ENCODE measurements at regions not wholly inside any gene's neighbourhood (a gene's known extent, or its start where the extent isn't known, plus 50 kb on each side); places are given as distances from the start of the nearest gene placed in this dataset.

DNA sequence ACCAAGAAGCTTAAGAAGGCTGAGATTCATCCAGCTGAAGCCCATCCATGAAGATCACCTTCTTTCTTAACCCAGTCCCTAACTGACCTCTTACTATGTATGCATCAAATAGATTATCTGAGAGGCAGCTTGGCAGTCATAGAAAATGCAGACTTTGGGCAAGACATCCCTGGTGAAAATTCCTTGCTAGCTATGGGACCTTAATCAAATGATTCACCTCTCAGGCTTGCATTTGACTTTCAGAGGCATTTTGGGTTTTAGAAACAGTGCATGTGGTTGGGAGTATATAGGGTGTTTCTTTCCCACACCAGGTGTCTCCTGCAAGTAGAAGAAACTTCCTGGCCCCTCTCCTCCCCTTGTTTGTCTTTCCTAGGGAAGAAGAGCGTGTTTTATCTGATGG is 188.5 kb upstream of the ISX start:
- intact Hi-C loops (cut with micrococcal nuclease): loop anchor here (10.0 kb wide), 1 partner anchor 57 kb away; no protein-coding TSS in a partner anchor
- H3K4me1 ChIP-seq: peaks cover 3% of the 10 kb centered on the region
- H3K9me3 ChIP-seq (replicated peaks): no peaks in the 10 kb centered on the region
- no peak overlapping the region for H3K4me3 ChIP-seq
- peaks cover 34% of the 10 kb centered on the region for H3K27me3 ChIP-seq (ENCODE audit: low read depth)
- DNase-seq: no peak
- TF ChIP-seq, protein P1, sequence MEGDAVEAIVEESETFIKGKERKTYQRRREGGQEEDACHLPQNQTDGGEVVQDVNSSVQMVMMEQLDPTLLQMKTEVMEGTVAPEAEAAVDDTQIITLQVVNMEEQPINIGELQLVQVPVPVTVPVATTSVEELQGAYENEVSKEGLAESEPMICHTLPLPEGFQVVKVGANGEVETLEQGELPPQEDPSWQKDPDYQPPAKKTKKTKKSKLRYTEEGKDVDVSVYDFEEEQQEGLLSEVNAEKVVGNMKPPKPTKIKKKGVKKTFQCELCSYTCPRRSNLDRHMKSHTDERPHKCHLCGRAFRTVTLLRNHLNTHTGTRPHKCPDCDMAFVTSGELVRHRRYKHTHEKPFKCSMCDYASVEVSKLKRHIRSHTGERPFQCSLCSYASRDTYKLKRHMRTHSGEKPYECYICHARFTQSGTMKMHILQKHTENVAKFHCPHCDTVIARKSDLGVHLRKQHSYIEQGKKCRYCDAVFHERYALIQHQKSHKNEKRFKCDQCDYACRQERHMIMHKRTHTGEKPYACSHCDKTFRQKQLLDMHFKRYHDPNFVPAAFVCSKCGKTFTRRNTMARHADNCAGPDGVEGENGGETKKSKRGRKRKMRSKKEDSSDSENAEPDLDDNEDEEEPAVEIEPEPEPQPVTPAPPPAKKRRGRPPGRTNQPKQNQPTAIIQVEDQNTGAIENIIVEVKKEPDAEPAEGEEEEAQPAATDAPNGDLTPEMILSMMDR (IDR thresholded peaks at IDR 0.05; ENCODE audit: borderline replicate concordance): no peak
- no peaks in the 10 kb centered on the region for H3K36me3 ChIP-seq
- H3K27ac ChIP-seq (replicated peaks): no peak overlapping the region

DNA sequence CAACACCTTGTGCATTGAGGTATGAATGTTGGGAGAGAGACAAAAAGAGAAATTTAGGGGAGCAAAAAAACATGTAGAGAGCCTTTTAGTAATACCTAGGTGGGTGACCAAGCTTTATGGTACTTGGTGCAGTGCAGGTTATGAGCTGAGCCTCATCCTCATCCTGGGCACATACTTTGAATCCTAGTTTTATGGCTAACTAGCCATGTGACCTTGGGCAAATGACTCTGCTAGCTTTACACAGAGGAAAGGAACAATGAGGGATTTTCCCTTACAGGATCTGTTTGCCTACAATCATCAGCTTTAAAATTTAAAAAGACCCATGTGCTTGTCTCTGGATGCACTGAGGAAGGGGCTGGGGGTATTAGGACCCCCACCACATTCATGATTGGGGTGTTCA is 187.8 kb upstream of the ISX start:
- TF ChIP-seq, protein P1 (IDR thresholded peaks at IDR 0.05; ENCODE audit: borderline replicate concordance): no peak
- no peak overlapping the region for H3K4me3 ChIP-seq
- no peak overlapping the region for H3K27ac ChIP-seq (replicated peaks)
- DNase-seq: no peak
- intact Hi-C loops (cut with micrococcal nuclease): loop anchor here (10.0 kb wide), 1 partner anchor 57 kb away; no protein-coding TSS in a partner anchor
- peaks cover 3% of the 10 kb centered on the region for H3K4me1 ChIP-seq
- no peaks in the 10 kb centered on the region for H3K9me3 ChIP-seq (replicated peaks)
- no peaks in the 10 kb centered on the region for H3K36me3 ChIP-seq
- peaks cover 27% of the 10 kb centered on the region for H3K27me3 ChIP-seq (ENCODE audit: low read depth)

DNA sequence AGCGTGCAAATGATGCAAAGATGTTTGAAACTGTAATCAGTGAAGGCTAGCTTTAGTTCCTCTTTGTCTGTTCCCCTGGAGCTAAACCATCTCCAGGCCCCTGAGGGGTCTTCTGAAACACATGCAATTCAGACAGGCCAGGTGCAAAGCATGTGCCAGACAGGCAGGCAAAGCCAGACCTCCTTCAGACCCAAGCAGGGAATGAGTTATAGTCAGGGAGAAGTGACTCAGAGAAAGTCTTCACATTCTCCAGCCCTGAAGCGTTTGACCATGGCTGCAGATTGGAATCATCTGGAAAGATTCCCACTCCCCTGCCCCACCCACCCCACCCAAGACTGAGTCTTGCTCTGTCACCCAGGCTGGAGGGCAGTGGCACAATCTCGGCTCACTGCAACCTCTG is 187.0 kb upstream of the ISX start:
- Histone ChIP-seq H3K4me3 (no peak overlapping the region), H3K27ac (replicated peaks) (no peak overlapping the region), H3K9me3 (replicated peaks) (no peaks in the 10 kb centered on the region), H3K36me3 (no peaks in the 10 kb centered on the region), H3K27me3 (ENCODE audit: low read depth) (peaks cover 20% of the 10 kb centered on the region), H3K4me1 (peaks cover 3% of the 10 kb centered on the region)
- TF ChIP-seq, protein P1 (IDR thresholded peaks at IDR 0.05; ENCODE audit: borderline replicate concordance): no peak
- DNase-seq: no peak
- intact Hi-C loops (cut with micrococcal nuclease): loop anchor here (10.0 kb wide), 1 partner anchor 56 kb away; no protein-coding TSS in a partner anchor

DNA sequence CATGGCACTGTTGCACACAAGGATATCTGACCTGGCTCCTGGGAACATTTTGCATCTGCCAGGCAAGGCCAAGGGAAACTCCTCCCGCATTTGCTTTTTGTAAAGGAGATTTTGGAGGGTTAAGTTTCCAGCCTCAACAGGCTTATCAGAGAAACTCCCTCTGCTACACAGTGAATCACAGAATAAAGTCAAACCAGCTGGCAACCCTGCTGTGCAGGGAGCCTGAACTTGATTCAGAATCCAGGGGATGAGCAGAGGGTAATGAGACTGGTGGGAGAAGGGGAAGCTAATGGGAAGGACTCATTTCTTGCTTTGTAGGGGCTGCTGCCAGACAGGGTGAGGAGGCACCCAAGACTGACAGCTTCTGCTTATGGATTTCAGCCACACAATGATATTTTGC is 185.3 kb upstream of the ISX start:
- TF ChIP-seq, protein P1 (IDR thresholded peaks at IDR 0.05; ENCODE audit: borderline replicate concordance): no peak
- H3K27me3 ChIP-seq (ENCODE audit: low read depth): peaks cover 11% of the 10 kb centered on the region
- no peaks in the 10 kb centered on the region for H3K9me3 ChIP-seq (replicated peaks)
- DNase-seq: no peak
- intact Hi-C loops (cut with micrococcal nuclease): no loop called here
- H3K36me3 ChIP-seq: no peaks in the 10 kb centered on the region
- H3K27ac ChIP-seq (replicated peaks): no peak overlapping the region
- H3K4me3 ChIP-seq: no peak overlapping the region
- no peaks in the 10 kb centered on the region for H3K4me1 ChIP-seq

DNA sequence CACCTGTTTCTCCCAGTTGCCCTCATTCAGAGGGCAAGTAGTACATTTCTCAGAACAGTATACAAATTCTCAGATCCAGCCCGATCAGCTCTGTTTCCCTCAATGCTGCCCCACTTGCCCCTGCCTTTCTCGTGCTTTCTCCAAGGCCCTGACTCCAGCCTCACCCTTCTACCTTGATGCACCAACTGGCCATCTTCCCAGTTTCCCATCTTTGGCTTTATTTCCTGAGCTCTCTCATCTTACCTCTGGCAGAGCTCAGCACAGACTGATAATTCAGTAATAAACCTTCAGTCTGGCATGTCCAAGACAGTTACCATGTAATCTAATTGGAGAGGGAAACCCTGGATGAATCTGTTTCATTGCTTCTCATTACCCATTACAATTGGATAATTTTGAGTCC is 184.5 kb upstream of the ISX start:
- peaks cover 5% of the 10 kb centered on the region for H3K27me3 ChIP-seq (ENCODE audit: low read depth)
- TF ChIP-seq, protein P1 (IDR thresholded peaks at IDR 0.05; ENCODE audit: borderline replicate concordance): no peak
- intact Hi-C loops (cut with micrococcal nuclease): no loop called here
- H3K27ac ChIP-seq (replicated peaks): no peak overlapping the region
- H3K9me3 ChIP-seq (replicated peaks): no peaks in the 10 kb centered on the region
- no peak overlapping the region for H3K4me3 ChIP-seq
- no peaks in the 10 kb centered on the region for H3K36me3 ChIP-seq
- no peak for DNase-seq
- H3K4me1 ChIP-seq: no peaks in the 10 kb centered on the region

Data from left ventricle myocardium inferior (tissue), 1 donor.